Right lobe of liver (tissue), 4 donors: ENCODE measurements at regions not wholly inside any gene's neighbourhood (a gene's known extent, or its start where the extent isn't known, plus 50 kb on each side); places are given as distances from the start of the nearest gene placed in this dataset.

Experiments
- CTCF ChIP-seq, 4 donors: fragments of 200-600 bp in 3 of 4; fragments of 450-650 bp in 1 of 4; IDR thresholded peaks; one replicate each; pipeline versions ENCODE4 v1.5.1 to v1.8.0; 2016 to 2022; ENCODE audit warnings: antibody characterized with exemption in 4 of 4, mild to moderate bottlenecking in 2 of 4
- POLR2A ChIP-seq: fragments of 450-650 bp; IDR thresholded peaks from one replicate; pipeline ENCODE4 v1.6.1; 2017; ENCODE audit warnings: antibody characterized with exemption, mild to moderate bottlenecking
- donor health status: DM: no; HTN: no; CAD: no.
- donor health status: DM: no; HTN: no; CAD: no.
- donor health status: DM: no; HTN: yes; CAD: no.

GRCh38 chrX:39642071-39642470 is 455.7 kb downstream of the BCOR start:
- TF ChIP-seq POLR2A (no peak), CTCF (IDR thresholded peaks at IDR 0.05) (no peak)
